GM23338 (cell line): ENCODE measurements at regions not wholly inside any gene's neighbourhood (a gene's known extent, or its start where the extent isn't known, plus 50 kb on each side); places are given as distances from the start of the nearest gene placed in this dataset.

Experiments used
- ATAC-seq: fragments of 200-7000 bp; cut with Tn5 transposase; 3 replicates; pipeline ENCODE4 v1.9.1; 2020
- DNase-seq: peaks from one replicate; pipeline ENCODE4 v3.0.0-alpha.2; 2015; ENCODE audit warnings: low spot score
- H2AFZ ChIP-seq: fragments of 200-600 bp; sonication (generic); 2 replicates; pipeline ENCODE4 v1.8.0; 2016; ENCODE audit warnings: antibody characterized with exemption, mild to moderate bottlenecking, moderate library complexity
- H3F3A ChIP-seq: fragments of 200-600 bp; sonication (generic); replicated peaks from 2 replicates; pipeline ENCODE4 v1.8.0; 2017; ENCODE audit warnings: antibody characterized with exemption, mixed run types, low read depth
- H3K27ac ChIP-seq: fragments of 200-600 bp; sonication (generic); 2 replicates; pipeline ENCODE4 v1.6.1; 2016; ENCODE audit warnings: low read depth
- H3K27me3 ChIP-seq: fragments of 200-600 bp; sonication (generic); 2 replicates; pipeline ENCODE4 v1.8.0; 2016; ENCODE audit warnings: mild to moderate bottlenecking, mixed run types, moderate library complexity; ENCODE audit not compliant: insufficient read depth
- H3K36me3 ChIP-seq: fragments of 200-600 bp; sonication (generic); 2 replicates; pipeline ENCODE4 v1.8.0; 2016; ENCODE audit warnings: mild to moderate bottlenecking; ENCODE audit not compliant: insufficient read depth
- H3K4me1 ChIP-seq: fragments of 200-600 bp; sonication (generic); 2 replicates; pipeline ENCODE4 v1.8.0; 2016; ENCODE audit warnings: mild to moderate bottlenecking, moderate library complexity; ENCODE audit not compliant: insufficient read depth
- H3K4me2 ChIP-seq: fragments of 200-600 bp; sonication (generic); 2 replicates; pipeline ENCODE4 v1.7.1; 2017; ENCODE audit warnings: mixed run types
- H3K4me3 ChIP-seq: fragments of 200-600 bp; sonication (generic); 2 replicates; pipeline ENCODE4 v1.6.1; 2016; ENCODE audit warnings: mixed run types
- H3K79me2 ChIP-seq: fragments of 200-600 bp; sonication (generic); replicated peaks from 2 replicates; pipeline ENCODE4 v1.8.0; 2017; ENCODE audit warnings: mild to moderate bottlenecking; ENCODE audit not compliant: insufficient read depth
- H3K9me2 ChIP-seq: fragments of 200-600 bp; sonication (generic); 2 replicates; pipeline ENCODE4 v1.8.0; 2017; ENCODE audit not compliant: insufficient read depth
- H4K20me1 ChIP-seq: fragments of 200-600 bp; sonication (generic); replicated peaks from 2 replicates; pipeline ENCODE4 v1.8.0; 2017; ENCODE audit warnings: mild to moderate bottlenecking; ENCODE audit not compliant: insufficient read depth
- H3K27ac Mint-ChIP-seq: 2 replicates; pipeline ENCODE4 v1.8.0; 2020; ENCODE audit warnings: inconsistent platforms, mild to moderate bottlenecking, moderate library complexity, mixed read lengths
- H3K27me3 Mint-ChIP-seq: 3 replicates; pipeline ENCODE4 v1.8.0; 2022; ENCODE audit warnings: low read depth, mild to moderate bottlenecking, moderate library complexity, mixed read lengths, inconsistent platforms; ENCODE audit not compliant: insufficient read depth, poor library complexity
- H3K36me3 Mint-ChIP-seq: 3 replicates; pipeline ENCODE4 v1.8.0; 2021; ENCODE audit warnings: low read depth, mild to moderate bottlenecking, inconsistent platforms, moderate library complexity, mixed read lengths
- H3K4me1 Mint-ChIP-seq: 3 replicates; pipeline ENCODE4 v1.8.0; 2020; ENCODE audit warnings: mild to moderate bottlenecking, inconsistent platforms, mixed read lengths
- H3K4me3 Mint-ChIP-seq: 3 replicates; pipeline ENCODE4 v1.8.0; 2021; ENCODE audit warnings: moderate library complexity, mild to moderate bottlenecking, inconsistent platforms, mixed read lengths
- H3K9me3 Mint-ChIP-seq: 3 replicates; pipeline ENCODE4 v1.8.0; 2020; ENCODE audit warnings: moderate library complexity, mild to moderate bottlenecking, inconsistent platforms, mixed read lengths
- CREB1 ChIP-seq: fragments of 250-450 bp; sonication (Bioruptor Pico); IDR thresholded peaks from 2 replicates; pipeline ENCODE4 v1.5.0; 2020; ENCODE audit warnings: low read depth, mild to moderate bottlenecking, moderate library complexity
- EZH2phosphoT487 ChIP-seq: fragments of 200-600 bp; sonication (generic); IDR thresholded peaks from one replicate; pipeline ENCODE4 v1.8.1; 2018; ENCODE audit warnings: antibody characterized with exemption; ENCODE audit not compliant: unreplicated experiment
- JUNB ChIP-seq: IDR thresholded peaks from one replicate; pipeline ENCODE4 v1.6.1; 2016; ENCODE audit warnings: antibody characterized with exemption; ENCODE audit not compliant: unreplicated experiment
- POLR2AphosphoS5 ChIP-seq: IDR thresholded peaks from 2 replicates; pipeline ENCODE4 v1.6.1; 2016; ENCODE audit warnings: antibody characterized with exemption, low read depth
- REST ChIP-seq: IDR thresholded peaks from one replicate; pipeline ENCODE4 v1.6.1; 2018; ENCODE audit warnings: antibody characterized with exemption; ENCODE audit not compliant: unreplicated experiment
- ZNF114 ChIP-seq: fragments of 250-450 bp; sonication (Bioruptor Pico); IDR thresholded peaks from 2 replicates; pipeline ENCODE4 v1.5.0; 2020; ENCODE audit warnings: mild to moderate bottlenecking, moderate library complexity
- ZNF331 ChIP-seq: fragments of 250-450 bp; sonication (Bioruptor Pico); IDR thresholded peaks from 2 replicates; pipeline ENCODE4 v1.5.0; 2020; ENCODE audit warnings: low read depth, mild to moderate bottlenecking, moderate library complexity

DNA sequence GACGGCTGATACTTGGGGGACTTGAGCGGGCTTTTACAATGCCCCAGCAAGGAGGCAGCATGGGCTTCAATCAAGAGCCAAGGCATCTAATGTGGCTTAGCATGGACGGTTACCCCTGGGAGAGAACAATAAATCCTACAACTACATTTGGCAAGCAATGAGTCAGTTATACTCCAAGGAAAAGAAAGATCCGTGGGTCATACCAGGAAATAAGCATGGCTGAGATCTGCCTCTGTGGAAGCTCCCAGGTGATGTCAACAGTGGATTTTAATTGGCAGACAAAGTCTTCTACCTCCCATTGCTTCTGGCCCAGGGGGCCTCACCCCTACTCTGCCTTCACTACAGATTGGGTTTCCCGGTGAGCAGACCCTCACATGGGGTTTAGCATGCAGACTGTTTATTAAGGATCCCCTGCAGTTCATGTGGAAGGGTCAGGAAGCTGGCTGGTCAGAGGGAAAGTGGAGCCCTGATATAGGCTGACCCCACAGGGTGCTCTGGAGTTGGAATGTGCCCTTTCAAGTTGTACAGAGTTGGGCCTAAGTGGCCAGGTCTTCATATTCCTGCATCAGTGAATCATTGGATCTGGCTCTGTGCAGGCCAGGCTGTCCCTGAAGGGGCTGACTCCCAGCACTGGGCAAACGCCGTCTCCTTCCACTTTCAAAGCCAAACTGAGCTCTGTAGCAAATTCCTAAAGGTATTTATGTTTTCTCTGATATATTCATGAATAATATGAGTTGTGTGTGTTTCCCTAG, 91.3 kb upstream of the GGTLC1 start:
- Mint-ChIP-seq H3K36me3 (no peaks in the 10 kb centered on the region), H3K4me3 (no peak overlapping the region), H3K4me1 (no peaks in the 10 kb centered on the region), H3K9me3 (no peaks in the 10 kb centered on the region; the same call in 2 of the 3 replicates), H3K27ac (no peak overlapping the region), H3K27me3 (peaks cover 2% of the 10 kb centered on the region)
- ATAC-seq: no peak
- no peak for DNase-seq
- TF ChIP-seq EZH2phosphoT487 (no peak), CREB1 (CRISPR knock-in tag) (no peak), POLR2AphosphoS5 (no peak), JUNB (no peak), REST (no peak)
- Histone ChIP-seq H3K9me2 (peaks cover 8% of the 10 kb centered on the region; the same call in 1 of the 2 replicates), H2AFZ (no peak overlapping the region), H3K27ac (no peak overlapping the region), H3K79me2 (no peaks in the 10 kb centered on the region), H4K20me1 (no peaks in the 10 kb centered on the region), H3K4me2 (no peak overlapping the region), H3K4me1 (no peaks in the 10 kb centered on the region), H3F3A (no peaks in the 10 kb centered on the region), H3K4me3 (no peak overlapping the region), H3K36me3 (no peaks in the 10 kb centered on the region), H3K27me3 (no peaks in the 10 kb centered on the region)

GRCh38 chr20:24077145-24077544, 88.6 kb upstream of the GGTLC1 start:
- Histone ChIP-seq H3K4me3 (no peak overlapping the region), H3K9me2 (peaks cover 14% of the 10 kb centered on the region; the same call in 1 of the 2 replicates), H3K27me3 (no peaks in the 10 kb centered on the region), H3K4me2 (no peak overlapping the region), H3K36me3 (no peaks in the 10 kb centered on the region), H3F3A (no peaks in the 10 kb centered on the region), H2AFZ (no peak overlapping the region), H3K27ac (no peak overlapping the region), H4K20me1 (no peaks in the 10 kb centered on the region), H3K79me2 (no peaks in the 10 kb centered on the region), H3K4me1 (no peaks in the 10 kb centered on the region)
- Mint-ChIP-seq H3K27ac (no peak overlapping the region), H3K27me3 (no peaks in the 10 kb centered on the region), H3K4me1 (peaks cover 4% of the 10 kb centered on the region), H3K9me3 (no peaks in the 10 kb centered on the region; the same call in 2 of the 3 replicates), H3K36me3 (no peaks in the 10 kb centered on the region), H3K4me3 (no peak overlapping the region)
- ATAC-seq: no peak
- TF ChIP-seq CREB1 (CRISPR knock-in tag) (no peak), ZNF331 (CRISPR knock-in tag) (no peak), ZNF114 (CRISPR knock-in tag) (no peak)
- no peak for DNase-seq
